ENCODE measurements at regions not wholly inside any gene's neighbourhood (a gene's known extent, or its start where the extent isn't known, plus 50 kb on each side); places are given as distances from the start of the nearest gene placed in this dataset.
"Not testable (repeated sequence)": the region's sequence is repeated elsewhere in the genome, so short reads cannot be mapped to it uniquely, and the experiment has no call there.

DNA sequence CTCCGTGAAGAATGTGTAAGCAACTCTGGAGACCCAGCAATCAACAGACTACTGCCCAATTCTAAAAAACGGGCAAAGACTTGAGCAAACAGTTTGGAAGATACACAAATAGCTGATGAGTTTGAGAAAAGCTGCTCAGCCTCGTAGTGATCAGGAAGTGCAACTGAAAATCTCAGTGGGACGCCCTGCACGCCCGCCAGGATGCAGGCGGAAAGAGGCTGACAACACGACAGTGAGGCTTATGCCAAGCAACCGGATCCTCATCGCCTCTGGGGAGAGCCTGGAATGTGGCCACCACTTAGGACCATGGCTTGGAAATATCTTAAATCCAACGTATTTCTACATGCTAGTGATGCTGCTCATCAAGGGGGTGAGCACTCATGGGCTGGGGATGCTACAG is 116.2 kb upstream of the FAM20C start:
- TF ChIP-seq POLR2A, CTCF (IDR thresholded peaks at IDR 0.05): not testable (repeated sequence)

Data from thyroid gland (tissue), 4 donors.